ENCODE measurements at regions not wholly inside any gene's neighbourhood (a gene's known extent, or its start where the extent isn't known, plus 50 kb on each side); places are given as distances from the start of the nearest gene placed in this dataset.
"Not testable (repeated sequence)": the region's sequence is repeated elsewhere in the genome, so short reads cannot be mapped to it uniquely, and the experiment has no call there.

DNA sequence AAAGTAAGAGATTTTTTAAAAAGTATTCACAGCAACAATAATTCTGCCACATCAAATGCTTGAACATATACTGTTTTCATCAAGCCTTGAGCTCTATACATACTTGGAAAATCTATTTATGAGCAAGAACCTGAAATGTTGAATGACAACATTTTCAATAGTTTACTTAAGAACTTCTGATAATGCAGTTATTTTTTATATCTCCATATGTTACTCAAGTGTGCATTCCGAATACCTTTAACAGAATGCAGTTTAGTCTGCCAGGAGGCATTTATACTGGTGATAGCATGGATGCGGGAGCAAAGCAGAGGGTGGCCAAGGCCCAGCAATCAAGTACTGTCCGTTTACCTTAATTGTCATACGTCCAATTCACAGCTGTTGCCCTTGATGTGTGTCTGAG lies 589.5 kb downstream of the KCTD12 start:
- no peak for DNase-seq (ENCODE audit: low read depth, low spot score)
- Histone ChIP-seq H3K27ac (ENCODE audit: low read length) (no peak overlapping the region), H3K27me3 (ENCODE audit: control insufficient read depth, insufficient read depth, low read length) (no peaks in the 10 kb centered on the region), H3K4me3 (ENCODE audit: low read depth in 2 of 2, low read length in 2 of 2) (no peak overlapping the region), H3K36me3 (ENCODE audit: control insufficient read depth, insufficient read depth, low read length) (no peaks in the 10 kb centered on the region), H3K4me1 (ENCODE audit: control insufficient read depth, insufficient read depth, low read length) (no peaks in the 10 kb centered on the region), H3K9me3 (ENCODE audit: control insufficient read depth, insufficient read depth, low read depth, low read length) (no peaks in the 10 kb centered on the region)
- intact Hi-C loops (cut with micrococcal nuclease; ENCODE audit: unreplicated experiment), result no loop called here
- ChIA-PET POLR2A (no interaction called here), CTCF (no interaction called here)
- TF ChIP-seq POLR2AphosphoS5 (IDR thresholded peaks at IDR 0.05; ENCODE audit: low read depth, low read length) (no peak), SIN3A (IDR thresholded peaks at IDR 0.05; ENCODE audit: borderline replicate concordance, insufficient read depth, low read depth, low read length) (no peak), TCF7L2 (IDR thresholded peaks at IDR 0.05; ENCODE audit: low read depth, low read length) (no peak)
- TF ChIP-seq, protein P1, sequence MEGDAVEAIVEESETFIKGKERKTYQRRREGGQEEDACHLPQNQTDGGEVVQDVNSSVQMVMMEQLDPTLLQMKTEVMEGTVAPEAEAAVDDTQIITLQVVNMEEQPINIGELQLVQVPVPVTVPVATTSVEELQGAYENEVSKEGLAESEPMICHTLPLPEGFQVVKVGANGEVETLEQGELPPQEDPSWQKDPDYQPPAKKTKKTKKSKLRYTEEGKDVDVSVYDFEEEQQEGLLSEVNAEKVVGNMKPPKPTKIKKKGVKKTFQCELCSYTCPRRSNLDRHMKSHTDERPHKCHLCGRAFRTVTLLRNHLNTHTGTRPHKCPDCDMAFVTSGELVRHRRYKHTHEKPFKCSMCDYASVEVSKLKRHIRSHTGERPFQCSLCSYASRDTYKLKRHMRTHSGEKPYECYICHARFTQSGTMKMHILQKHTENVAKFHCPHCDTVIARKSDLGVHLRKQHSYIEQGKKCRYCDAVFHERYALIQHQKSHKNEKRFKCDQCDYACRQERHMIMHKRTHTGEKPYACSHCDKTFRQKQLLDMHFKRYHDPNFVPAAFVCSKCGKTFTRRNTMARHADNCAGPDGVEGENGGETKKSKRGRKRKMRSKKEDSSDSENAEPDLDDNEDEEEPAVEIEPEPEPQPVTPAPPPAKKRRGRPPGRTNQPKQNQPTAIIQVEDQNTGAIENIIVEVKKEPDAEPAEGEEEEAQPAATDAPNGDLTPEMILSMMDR (IDR thresholded peaks at IDR 0.05), result no peak
- TF ChIP-seq, protein P2, sequence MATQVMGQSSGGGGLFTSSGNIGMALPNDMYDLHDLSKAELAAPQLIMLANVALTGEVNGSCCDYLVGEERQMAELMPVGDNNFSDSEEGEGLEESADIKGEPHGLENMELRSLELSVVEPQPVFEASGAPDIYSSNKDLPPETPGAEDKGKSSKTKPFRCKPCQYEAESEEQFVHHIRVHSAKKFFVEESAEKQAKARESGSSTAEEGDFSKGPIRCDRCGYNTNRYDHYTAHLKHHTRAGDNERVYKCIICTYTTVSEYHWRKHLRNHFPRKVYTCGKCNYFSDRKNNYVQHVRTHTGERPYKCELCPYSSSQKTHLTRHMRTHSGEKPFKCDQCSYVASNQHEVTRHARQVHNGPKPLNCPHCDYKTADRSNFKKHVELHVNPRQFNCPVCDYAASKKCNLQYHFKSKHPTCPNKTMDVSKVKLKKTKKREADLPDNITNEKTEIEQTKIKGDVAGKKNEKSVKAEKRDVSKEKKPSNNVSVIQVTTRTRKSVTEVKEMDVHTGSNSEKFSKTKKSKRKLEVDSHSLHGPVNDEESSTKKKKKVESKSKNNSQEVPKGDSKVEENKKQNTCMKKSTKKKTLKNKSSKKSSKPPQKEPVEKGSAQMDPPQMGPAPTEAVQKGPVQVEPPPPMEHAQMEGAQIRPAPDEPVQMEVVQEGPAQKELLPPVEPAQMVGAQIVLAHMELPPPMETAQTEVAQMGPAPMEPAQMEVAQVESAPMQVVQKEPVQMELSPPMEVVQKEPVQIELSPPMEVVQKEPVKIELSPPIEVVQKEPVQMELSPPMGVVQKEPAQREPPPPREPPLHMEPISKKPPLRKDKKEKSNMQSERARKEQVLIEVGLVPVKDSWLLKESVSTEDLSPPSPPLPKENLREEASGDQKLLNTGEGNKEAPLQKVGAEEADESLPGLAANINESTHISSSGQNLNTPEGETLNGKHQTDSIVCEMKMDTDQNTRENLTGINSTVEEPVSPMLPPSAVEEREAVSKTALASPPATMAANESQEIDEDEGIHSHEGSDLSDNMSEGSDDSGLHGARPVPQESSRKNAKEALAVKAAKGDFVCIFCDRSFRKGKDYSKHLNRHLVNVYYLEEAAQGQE (IDR thresholded peaks at IDR 0.05; ENCODE audit: insufficient read depth in 1 of 2, low read depth in 2 of 2, low read length in 1 of 2), result no peak
- in situ Hi-C loops (cut with HindIII; ENCODE audit: low pct_unique_long_range_greater_than_20kb, low sequenced_read_pairs), result no loop called here
- ATAC-seq, result no peak
- BruUV-seq (replicated peaks), result no TSS peak

GRCh38 chr13:76295020-76295419 lies 591.2 kb downstream of the KCTD12 start:
- in situ Hi-C loops (cut with HindIII; ENCODE audit: low pct_unique_long_range_greater_than_20kb, low sequenced_read_pairs); H3K27me3 ChIP-seq (ENCODE audit: control insufficient read depth, insufficient read depth, low read length); H3K27ac ChIP-seq (ENCODE audit: low read length); CTCF ChIA-PET; POLR2A ChIA-PET; H3K9me3 ChIP-seq (ENCODE audit: control insufficient read depth, insufficient read depth, low read depth, low read length); H3K4me3 ChIP-seq (ENCODE audit: low read depth in 2 of 2, low read length in 2 of 2); BruUV-seq (replicated peaks); DNase-seq (ENCODE audit: low read depth, low spot score); intact Hi-C loops (cut with micrococcal nuclease; ENCODE audit: unreplicated experiment); H3K36me3 ChIP-seq (ENCODE audit: control insufficient read depth, insufficient read depth, low read length); ATAC-seq; H3K4me1 ChIP-seq (ENCODE audit: control insufficient read depth, insufficient read depth, low read length): not testable (repeated sequence)

GRCh38 chr13:76293751-76294150 lies 592.5 kb downstream of the KCTD12 start:
- intact Hi-C loops (cut with micrococcal nuclease; ENCODE audit: unreplicated experiment) (no loop called here), in situ Hi-C loops (cut with HindIII; ENCODE audit: low pct_unique_long_range_greater_than_20kb, low sequenced_read_pairs) (no loop called here)
- no peak for TF ChIP-seq TCF7L2 (IDR thresholded peaks at IDR 0.05; ENCODE audit: low read depth, low read length)
- TF ChIP-seq, protein P2 (IDR thresholded peaks at IDR 0.05; ENCODE audit: insufficient read depth in 1 of 2, low read depth in 2 of 2, low read length in 1 of 2), result no peak
- TF ChIP-seq, protein P1 (IDR thresholded peaks at IDR 0.05), result no peak
- no peak for TF ChIP-seq POLR2AphosphoS5 (IDR thresholded peaks at IDR 0.05; ENCODE audit: low read depth, low read length)
- no peak for TF ChIP-seq SIN3A (IDR thresholded peaks at IDR 0.05; ENCODE audit: borderline replicate concordance, insufficient read depth, low read depth, low read length)
- H3K36me3 ChIP-seq (ENCODE audit: control insufficient read depth, insufficient read depth, low read length), result no peaks in the 10 kb centered on the region
- no peak for DNase-seq (ENCODE audit: low read depth, low spot score)
- H3K27ac ChIP-seq (ENCODE audit: low read length), result no peak overlapping the region
- H3K4me1 ChIP-seq (ENCODE audit: control insufficient read depth, insufficient read depth, low read length), result no peaks in the 10 kb centered on the region
- ChIA-PET CTCF (no interaction called here), POLR2A (no interaction called here)
- no peaks in the 10 kb centered on the region for H3K27me3 ChIP-seq (ENCODE audit: control insufficient read depth, insufficient read depth, low read length)
- no TSS peak for BruUV-seq (replicated peaks)
- H3K9me3 ChIP-seq (ENCODE audit: control insufficient read depth, insufficient read depth, low read depth, low read length), result no peaks in the 10 kb centered on the region
- H3K4me3 ChIP-seq (ENCODE audit: low read depth in 2 of 2, low read length in 2 of 2), result no peak overlapping the region
- ATAC-seq, result no peak

All from Panc1 (cell line).